Ovary (tissue), 3 donors: ENCODE measurements at regions not wholly inside any gene's neighbourhood (a gene's known extent, or its start where the extent isn't known, plus 50 kb on each side); places are given as distances from the start of the nearest gene placed in this dataset.

Experiments
- POLR2A ChIP-seq: fragments of 450-650 bp; IDR thresholded peaks from one replicate; pipeline ENCODE4 v1.6.1; 2017; ENCODE audit warnings: antibody characterized with exemption, mild to moderate bottlenecking, moderate library complexity
- TF ChIP-seq, protein P1 (sequence below), 3 donors: fragments of 450-650 bp in 2 of 3; fragments of 200-600 bp in 1 of 3; IDR thresholded peaks; one replicate each; pipeline versions ENCODE4 v1.5.1 to v1.8.0; 2016 to 2022; ENCODE audit warnings: antibody characterized with exemption in 3 of 3, mild to moderate bottlenecking in 1 of 3
- donor health status: DM: no; HTN: no; CAD: no.

DNA sequence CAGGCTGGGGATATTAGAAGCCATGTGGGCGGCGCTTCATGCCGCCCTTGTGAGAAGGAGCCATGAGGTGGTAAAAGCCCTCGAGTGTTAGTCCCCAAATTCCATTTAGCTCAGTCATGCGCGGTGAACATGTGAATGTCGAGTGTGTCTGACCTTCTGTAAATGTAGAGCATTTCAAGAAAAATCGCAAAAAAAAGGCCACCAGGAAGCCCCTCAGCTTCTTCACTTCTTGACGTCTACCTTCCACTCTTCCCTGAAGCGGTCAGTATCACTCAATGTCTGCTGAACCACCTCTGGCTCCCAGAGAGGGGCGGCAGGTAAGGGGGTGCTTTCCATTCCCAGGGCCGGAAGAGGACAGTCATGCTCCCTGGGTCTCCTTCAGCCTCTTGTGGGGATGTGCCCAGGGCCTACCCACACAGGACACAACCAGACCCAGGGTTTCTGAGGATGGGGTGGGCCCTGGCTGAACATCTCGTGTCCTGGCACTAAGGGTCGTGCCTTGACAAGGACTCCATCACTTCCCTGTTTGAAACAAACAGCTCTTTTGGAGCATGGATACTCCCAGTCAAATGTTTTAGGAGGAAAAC lies 274.9 kb downstream of the FAM43A start:
- TF ChIP-seq, protein P1, sequence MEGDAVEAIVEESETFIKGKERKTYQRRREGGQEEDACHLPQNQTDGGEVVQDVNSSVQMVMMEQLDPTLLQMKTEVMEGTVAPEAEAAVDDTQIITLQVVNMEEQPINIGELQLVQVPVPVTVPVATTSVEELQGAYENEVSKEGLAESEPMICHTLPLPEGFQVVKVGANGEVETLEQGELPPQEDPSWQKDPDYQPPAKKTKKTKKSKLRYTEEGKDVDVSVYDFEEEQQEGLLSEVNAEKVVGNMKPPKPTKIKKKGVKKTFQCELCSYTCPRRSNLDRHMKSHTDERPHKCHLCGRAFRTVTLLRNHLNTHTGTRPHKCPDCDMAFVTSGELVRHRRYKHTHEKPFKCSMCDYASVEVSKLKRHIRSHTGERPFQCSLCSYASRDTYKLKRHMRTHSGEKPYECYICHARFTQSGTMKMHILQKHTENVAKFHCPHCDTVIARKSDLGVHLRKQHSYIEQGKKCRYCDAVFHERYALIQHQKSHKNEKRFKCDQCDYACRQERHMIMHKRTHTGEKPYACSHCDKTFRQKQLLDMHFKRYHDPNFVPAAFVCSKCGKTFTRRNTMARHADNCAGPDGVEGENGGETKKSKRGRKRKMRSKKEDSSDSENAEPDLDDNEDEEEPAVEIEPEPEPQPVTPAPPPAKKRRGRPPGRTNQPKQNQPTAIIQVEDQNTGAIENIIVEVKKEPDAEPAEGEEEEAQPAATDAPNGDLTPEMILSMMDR (IDR thresholded peaks at IDR 0.05), result no peak
- TF ChIP-seq POLR2A, result no peak
